K562 (cell line): ENCODE measurements at regions not wholly inside any gene's neighbourhood (a gene's known extent, or its start where the extent isn't known, plus 50 kb on each side); places are given as distances from the start of the nearest gene placed in this dataset.

Source experiments
- CEBPB ChIP-seq: fragments of 450-650 bp; IDR thresholded peaks from 2 replicates; pipeline ENCODE4 v1.6.1; 2016; ENCODE audit warnings: missing genetic modification characterization, missing compliant biosample characterization
- E2F4 ChIP-seq: sonication (generic); formaldehyde crosslinking; IDR thresholded peaks from 2 replicates; pipeline ENCODE4 v1.8.0; 2022; ENCODE audit warnings: mild to moderate bottlenecking, low read depth, missing genetic modification reagents
- FOXJ2 ChIP-seq: fragments of 200-800 bp; sonication (Bioruptor generic); IDR thresholded peaks from 2 replicates; pipeline ENCODE4 v1.6.1; 2016; ENCODE audit warnings: missing genetic modification characterization, missing compliant biosample characterization
- HEY1 ChIP-seq: fragments of 250-450 bp; sonication (Bioruptor Pico); IDR thresholded peaks from 2 replicates; pipeline ENCODE4 v1.5.0; 2020; ENCODE audit warnings: mild to moderate bottlenecking, moderate library complexity, borderline replicate concordance
- HLTF ChIP-seq: fragments of 450-650 bp; IDR thresholded peaks from 2 replicates; pipeline ENCODE4 v1.6.1; 2016
- KDM4B ChIP-seq, 2 experiments: fragments of 450-650 bp in 1 of 2; sonication (generic) in 1 of 2; IDR thresholded peaks; 2 replicates each; pipeline ENCODE4 v1.6.1; 2016 to 2017; ENCODE audit warnings: borderline replicate concordance in 2 of 2, antibody characterized with exemption in 1 of 2, low read depth in 1 of 2, mild to moderate bottlenecking in 1 of 2
- MCM7 ChIP-seq, 2 experiments: fragments of 450-650 bp; IDR thresholded peaks; 2 replicates each; pipeline ENCODE4 v1.6.1; 2016 to 2018
- MTA3 ChIP-seq: fragments of 450-650 bp; formaldehyde crosslinking; IDR thresholded peaks from 2 replicates; pipeline ENCODE4 v1.6.1; 2017; ENCODE audit warnings: mild to moderate bottlenecking, borderline replicate concordance
- PCBP2 ChIP-seq: fragments of 200-400 bp; formaldehyde crosslinking; IDR thresholded peaks from 2 replicates; pipeline ENCODE4 v1.6.1; 2018; ENCODE audit warnings: low read length, low read depth, mild to moderate bottlenecking, moderate library complexity; ENCODE audit not compliant: poor library complexity, severe bottlenecking
- RBM15 ChIP-seq: fragments of 200-400 bp; formaldehyde crosslinking; IDR thresholded peaks from 2 replicates; pipeline ENCODE4 v1.6.1; 2018; ENCODE audit warnings: mild to moderate bottlenecking, low read length, moderate library complexity; ENCODE audit not compliant: insufficient read depth
- RBM17 ChIP-seq: fragments of 200-400 bp; formaldehyde crosslinking; IDR thresholded peaks from 2 replicates; pipeline ENCODE4 v1.6.1; 2017; ENCODE audit warnings: low read depth, mild to moderate bottlenecking, low read length, borderline replicate concordance
- RBM39 ChIP-seq: fragments of 200-400 bp; formaldehyde crosslinking; optimal IDR thresholded peaks from 2 replicates; pipeline ENCODE3; 2018; ENCODE audit warnings: low read depth, low read length
- SMC3 ChIP-seq: conservative IDR thresholded peaks from 2 replicates; pipeline ENCODE4 v1.6.1; 2011; ENCODE audit warnings: low read depth, low read length, improper control_type of control experiment; ENCODE audit not compliant: insufficient read depth
- TCF7 ChIP-seq: sonication (generic); IDR thresholded peaks from 2 replicates; pipeline ENCODE4 v1.6.1; 2016; ENCODE audit warnings: antibody characterized with exemption, borderline replicate concordance
- TEAD2 ChIP-seq: fragments of 450-650 bp; IDR thresholded peaks from 2 replicates; pipeline ENCODE4 v1.6.1; 2016; ENCODE audit warnings: missing genetic modification characterization, control low read depth, missing compliant biosample characterization
- ZNF436 ChIP-seq: fragments of 250-450, 450-650 bp; sonication (Bioruptor Pico); formaldehyde crosslinking; IDR thresholded peaks from 2 replicates; pipeline ENCODE4 v1.7.0; 2020; ENCODE audit warnings: mild to moderate bottlenecking
- ZNF511 ChIP-seq: sonication (generic); formaldehyde crosslinking; IDR thresholded peaks from 2 replicates; pipeline ENCODE4 v1.8.0; 2022; ENCODE audit warnings: mild to moderate bottlenecking, missing genetic modification reagents
- ZNF780A ChIP-seq: fragments of 250-450 bp; sonication (Bioruptor Pico); IDR thresholded peaks from 2 replicates; pipeline ENCODE4 v1.5.0; 2021; ENCODE audit warnings: mild to moderate bottlenecking
- TF ChIP-seq, protein P1 (sequence below): sonication (generic); formaldehyde crosslinking; IDR thresholded peaks from 2 replicates; pipeline ENCODE4 v1.8.1; 2023; ENCODE audit warnings: mild to moderate bottlenecking, missing genetic modification reagents
- TF ChIP-seq, protein P2 (sequence below), 2 experiments: IDR thresholded peaks in 1 of 2; conservative IDR thresholded peaks in 1 of 2; 2 replicates each; pipeline ENCODE4 v1.6.1; 2016; ENCODE audit warnings: low read depth in 2 of 2, mild to moderate bottlenecking in 1 of 2, missing compliant biosample characterization in 1 of 2, missing genetic modification characterization in 1 of 2, moderate library complexity in 1 of 2

- TF ChIP-seq ZNF780A (CRISPR knock-in tag) (no peak), ZNF436 (CRISPR knock-in tag) (no peak), ZNF511 (CRISPR knock-in tag) (no peak), TCF7 (no peak), SMC3 (no peak), KDM4B (IDR thresholded peaks at IDR 0.05; ENCODE audit: borderline replicate concordance in 2 of 2, low read depth in 1 of 2) (no peak), CEBPB (no peak), HEY1 (CRISPR knock-in tag) (no peak), FOXJ2 (tag) (no peak), RBM15 (no peak), PCBP2 (no peak), E2F4 (CRISPR knock-in tag) (no peak), RBM17 (no peak), RBM39 (no peak), MCM7 (IDR thresholded peaks at IDR 0.05) (no peak), HLTF (no peak), TEAD2 (tag) (no peak), MTA3 (no peak)
- TF ChIP-seq, protein P1, sequence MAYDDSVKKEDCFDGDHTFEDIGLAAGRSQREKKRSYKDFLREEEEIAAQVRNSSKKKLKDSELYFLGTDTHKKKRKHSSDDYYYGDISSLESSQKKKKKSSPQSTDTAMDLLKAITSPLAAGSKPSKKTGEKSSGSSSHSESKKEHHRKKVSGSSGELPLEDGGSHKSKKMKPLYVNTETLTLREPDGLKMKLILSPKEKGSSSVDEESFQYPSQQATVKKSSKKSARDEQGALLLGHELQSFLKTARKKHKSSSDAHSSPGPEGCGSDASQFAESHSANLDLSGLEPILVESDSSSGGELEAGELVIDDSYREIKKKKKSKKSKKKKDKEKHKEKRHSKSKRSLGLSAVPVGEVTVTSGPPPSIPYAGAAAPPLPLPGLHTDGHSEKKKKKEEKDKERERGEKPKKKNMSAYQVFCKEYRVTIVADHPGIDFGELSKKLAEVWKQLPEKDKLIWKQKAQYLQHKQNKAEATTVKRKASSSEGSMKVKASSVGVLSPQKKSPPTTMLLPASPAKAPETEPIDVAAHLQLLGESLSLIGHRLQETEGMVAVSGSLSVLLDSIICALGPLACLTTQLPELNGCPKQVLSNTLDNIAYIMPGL, result no peak
- TF ChIP-seq, protein P2, sequence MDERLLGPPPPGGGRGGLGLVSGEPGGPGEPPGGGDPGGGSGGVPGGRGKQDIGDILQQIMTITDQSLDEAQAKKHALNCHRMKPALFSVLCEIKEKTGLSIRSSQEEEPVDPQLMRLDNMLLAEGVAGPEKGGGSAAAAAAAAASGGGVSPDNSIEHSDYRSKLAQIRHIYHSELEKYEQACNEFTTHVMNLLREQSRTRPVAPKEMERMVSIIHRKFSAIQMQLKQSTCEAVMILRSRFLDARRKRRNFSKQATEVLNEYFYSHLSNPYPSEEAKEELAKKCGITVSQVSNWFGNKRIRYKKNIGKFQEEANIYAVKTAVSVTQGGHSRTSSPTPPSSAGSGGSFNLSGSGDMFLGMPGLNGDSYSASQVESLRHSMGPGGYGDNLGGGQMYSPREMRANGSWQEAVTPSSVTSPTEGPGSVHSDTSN (CRISPR knock-in tag; IDR thresholded peaks at IDR 0.05; ENCODE audit: low read depth), result no peak
- TF ChIP-seq, protein P2 (tag; conservative IDR thresholded peaks at IDR 0.05; ENCODE audit: low read depth), result 0 out of 2 replicates have a peak, but pooled peaks have one; percentile 36
Measured at GRCh38 chr3:194079702-194080172, 56.2 kb upstream of the HES1 start (continued).
